ENCODE measurements at regions not wholly inside any gene's neighbourhood (a gene's known extent, or its start where the extent isn't known, plus 50 kb on each side); places are given as distances from the start of the nearest gene placed in this dataset.
"Not testable (repeated sequence)": the region's sequence is repeated elsewhere in the genome, so short reads cannot be mapped to it uniquely, and the experiment has no call there.

DNA sequence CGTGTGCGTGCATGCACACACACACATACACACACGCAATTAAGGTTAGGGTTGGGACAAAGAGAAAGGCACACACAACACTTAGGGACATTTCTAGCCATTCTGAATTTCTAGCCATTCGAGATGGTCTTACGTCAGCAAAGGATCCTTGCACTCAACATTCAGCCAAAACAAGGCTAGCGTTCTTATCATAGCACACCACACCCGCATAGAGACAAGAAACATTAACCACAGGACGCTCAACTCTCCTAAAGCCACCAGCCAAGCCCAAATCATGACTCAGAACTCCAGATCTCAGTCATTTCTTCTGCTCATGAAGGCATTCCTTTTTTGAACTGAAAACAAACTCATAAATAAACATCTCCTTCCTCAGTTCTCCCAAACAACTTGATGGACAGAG is 106.8 kb downstream of the LMO4 start:
- TF ChIP-seq SPI1 (IDR thresholded peaks at IDR 0.05; ENCODE audit: low read depth, low read length) (no peak), POLR2AphosphoS5 (IDR thresholded peaks at IDR 0.05; ENCODE audit: low read depth, low read length) (no peak), TAF1 (IDR thresholded peaks at IDR 0.05; ENCODE audit: low read depth, low read length) (no peak), PAX5 (IDR thresholded peaks at IDR 0.05; ENCODE audit: insufficient read depth, low read length, severe bottlenecking) (no peak), POLR2A (IDR thresholded peaks at IDR 0.05; ENCODE audit: low read depth, low read length) (no peak), POU2F2 (IDR thresholded peaks at IDR 0.05; ENCODE audit: low read depth, low read length) (no peak)
- no peak for FAIRE-seq
- DNase-seq (ENCODE audit: insufficient read length, low spot score) = no peak

DNA sequence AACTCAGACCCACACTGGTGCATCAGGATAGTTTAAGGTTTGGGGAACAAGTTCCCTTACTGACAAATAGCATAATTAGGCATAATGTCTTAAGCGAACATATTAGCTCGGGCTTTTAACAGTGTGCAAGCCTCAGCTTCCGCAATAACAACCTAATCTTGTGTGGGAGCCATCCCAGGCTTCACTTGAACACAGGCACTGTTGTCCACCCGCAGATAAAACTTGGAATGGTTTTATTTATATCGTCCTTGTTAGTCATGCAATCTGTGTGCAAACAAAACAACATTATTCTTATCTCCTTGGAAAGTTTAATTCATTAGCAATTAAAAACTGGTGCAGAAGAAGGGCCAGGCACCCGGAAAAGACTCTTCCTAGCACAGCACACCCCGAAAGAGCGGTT is 107.4 kb downstream of the LMO4 start:
- FAIRE-seq = not testable (repeated sequence)

DNA sequence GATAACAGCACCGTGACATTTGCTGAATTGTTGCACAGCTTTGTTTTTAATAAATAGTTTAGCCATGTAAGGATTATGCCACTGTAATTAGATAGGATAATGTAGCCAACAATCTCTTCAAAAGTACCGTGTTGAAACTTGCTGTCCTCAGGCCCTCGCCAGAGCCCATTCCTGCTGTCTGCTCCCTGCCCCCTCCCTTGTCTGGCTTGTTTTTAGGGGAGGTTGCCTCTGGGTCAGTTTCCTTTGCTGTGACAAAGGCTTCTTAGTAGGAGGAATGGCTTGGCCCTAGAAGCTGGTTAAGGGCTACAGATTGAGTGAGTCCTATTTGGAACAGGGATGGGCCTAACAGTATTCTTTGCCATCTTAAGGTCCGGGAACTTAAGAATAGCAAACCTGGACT is 107.9 kb downstream of the LMO4 start:
- TF ChIP-seq POLR2A (IDR thresholded peaks at IDR 0.05; ENCODE audit: low read depth, low read length) (no peak), POU2F2 (IDR thresholded peaks at IDR 0.05; ENCODE audit: low read depth, low read length) (no peak), PAX5 (IDR thresholded peaks at IDR 0.05; ENCODE audit: insufficient read depth, low read length, severe bottlenecking) (no peak), SPI1 (IDR thresholded peaks at IDR 0.05; ENCODE audit: low read depth, low read length) (no peak), POLR2AphosphoS5 (IDR thresholded peaks at IDR 0.05; ENCODE audit: low read depth, low read length) (no peak), TAF1 (IDR thresholded peaks at IDR 0.05; ENCODE audit: low read depth, low read length) (no peak)
- FAIRE-seq = no peak

More for the DNA sequence above, 107.4 kb downstream of the LMO4 start:
- DNase-seq (ENCODE audit: insufficient read length, low spot score) = not testable (repeated sequence)

DNA sequence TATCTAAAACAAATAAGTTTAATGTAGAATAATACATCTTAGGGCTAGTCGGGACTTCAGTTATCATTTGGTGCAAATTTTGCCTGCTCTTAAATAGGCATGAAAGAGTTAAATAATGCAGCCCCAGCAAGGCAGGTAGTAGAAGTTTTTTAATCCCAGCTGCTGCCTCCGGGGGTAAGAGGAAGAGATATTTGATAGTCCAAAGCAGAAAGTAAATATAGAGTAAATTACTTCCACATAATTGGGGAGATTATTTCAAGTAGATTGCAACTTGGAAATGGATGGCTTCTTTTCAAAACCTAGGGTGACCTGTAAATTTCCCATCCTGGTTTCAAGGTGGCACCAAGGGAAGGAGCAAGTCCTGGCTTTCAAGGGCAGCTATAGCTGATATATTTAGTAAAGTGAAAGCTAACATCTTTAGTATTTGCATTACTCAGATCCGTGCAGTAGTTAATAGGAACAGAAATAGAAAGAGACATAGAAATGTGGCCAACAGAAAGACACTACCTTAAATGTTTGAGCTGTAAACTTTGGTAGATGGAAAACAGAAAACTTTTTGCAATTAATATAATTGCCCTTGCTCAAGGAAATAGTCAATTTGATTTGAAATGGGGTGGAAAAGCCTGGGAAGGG is 109.1 kb downstream of the LMO4 start:
- no peak for TF ChIP-seq POLR2AphosphoS5 (IDR thresholded peaks at IDR 0.05; ENCODE audit: low read depth, low read length)
- TF ChIP-seq SPI1 (IDR thresholded peaks at IDR 0.05; ENCODE audit: low read depth, low read length) = no peak
- TF ChIP-seq PAX5 (IDR thresholded peaks at IDR 0.05; ENCODE audit: insufficient read depth, low read length, severe bottlenecking) = no peak
- no peak for TF ChIP-seq POU2F2 (IDR thresholded peaks at IDR 0.05; ENCODE audit: low read depth, low read length)
- no peak for TF ChIP-seq TAF1 (IDR thresholded peaks at IDR 0.05; ENCODE audit: low read depth, low read length)
- no peak for TF ChIP-seq POLR2A (IDR thresholded peaks at IDR 0.05; ENCODE audit: low read depth, low read length)
- no peak for FAIRE-seq
- DNase-seq (ENCODE audit: insufficient read length, low spot score) = no peak

More for the DNA sequence above, 107.9 kb downstream of the LMO4 start:
- no peak for DNase-seq (ENCODE audit: insufficient read length, low spot score)

DNA sequence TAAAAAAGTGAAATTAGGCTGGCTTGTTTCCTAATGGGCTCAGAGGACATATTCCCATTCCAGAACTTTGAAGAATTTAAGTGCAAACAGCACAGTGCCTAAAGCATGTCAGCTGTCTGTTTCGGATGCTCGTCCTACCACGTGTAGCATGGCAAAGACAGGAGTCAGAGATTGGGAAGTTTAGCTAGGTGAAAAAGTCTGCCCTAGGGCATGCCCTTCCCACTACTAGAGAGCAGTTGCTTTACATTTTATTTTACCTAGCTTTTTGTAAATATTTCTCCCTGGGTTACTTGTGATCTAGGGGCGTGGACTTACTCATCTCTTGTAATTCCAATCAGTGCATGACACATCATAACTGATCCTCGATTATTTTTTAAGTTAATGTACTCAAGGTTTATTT is 111.1 kb downstream of the LMO4 start:
- TF ChIP-seq PAX5 (IDR thresholded peaks at IDR 0.05; ENCODE audit: insufficient read depth, low read length, severe bottlenecking) = no peak
- no peak for TF ChIP-seq POLR2AphosphoS5 (IDR thresholded peaks at IDR 0.05; ENCODE audit: low read depth, low read length)
- no peak for TF ChIP-seq POLR2A (IDR thresholded peaks at IDR 0.05; ENCODE audit: low read depth, low read length)
- no peak for TF ChIP-seq POU2F2 (IDR thresholded peaks at IDR 0.05; ENCODE audit: low read depth, low read length)
- TF ChIP-seq SPI1 (IDR thresholded peaks at IDR 0.05; ENCODE audit: low read depth, low read length) = no peak
- TF ChIP-seq TAF1 (IDR thresholded peaks at IDR 0.05; ENCODE audit: low read depth, low read length) = no peak
- FAIRE-seq (no peak), DNase-seq (ENCODE audit: insufficient read length, low spot score) (no peak)

DNA sequence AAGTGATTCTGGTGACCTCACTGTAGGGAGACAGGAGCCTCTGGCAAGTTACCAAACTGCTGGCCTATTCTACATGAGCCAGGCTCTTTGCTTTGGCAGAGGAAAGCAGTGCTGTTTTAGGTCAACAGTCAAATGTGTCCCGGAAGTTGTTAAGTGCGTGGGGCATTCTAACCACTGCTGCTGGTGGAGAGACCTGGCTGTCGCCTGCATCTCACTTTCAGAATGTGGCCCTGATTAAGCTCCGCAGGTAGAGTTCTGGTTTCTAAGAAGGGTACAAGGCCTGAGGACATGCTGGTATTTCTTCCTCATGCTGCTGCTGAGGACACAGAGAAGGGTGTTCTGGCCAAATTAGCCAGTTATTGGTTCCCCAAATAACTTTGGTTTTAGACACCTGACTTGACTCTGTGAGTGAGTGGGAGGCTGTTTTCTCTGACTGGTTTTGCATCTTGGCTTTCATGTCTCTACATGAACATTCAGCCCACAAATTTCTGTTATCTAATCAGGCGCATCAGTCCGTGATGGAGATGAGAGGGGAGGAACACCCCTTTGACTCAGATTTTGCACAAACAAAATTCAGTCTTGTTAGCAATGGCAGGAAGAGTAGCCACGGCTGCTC is 120.8 kb downstream of the LMO4 start:
- FAIRE-seq (peak; percentile 98), DNase-seq (ENCODE audit: insufficient read length, low spot score) (peak; percentile 10)

DNA sequence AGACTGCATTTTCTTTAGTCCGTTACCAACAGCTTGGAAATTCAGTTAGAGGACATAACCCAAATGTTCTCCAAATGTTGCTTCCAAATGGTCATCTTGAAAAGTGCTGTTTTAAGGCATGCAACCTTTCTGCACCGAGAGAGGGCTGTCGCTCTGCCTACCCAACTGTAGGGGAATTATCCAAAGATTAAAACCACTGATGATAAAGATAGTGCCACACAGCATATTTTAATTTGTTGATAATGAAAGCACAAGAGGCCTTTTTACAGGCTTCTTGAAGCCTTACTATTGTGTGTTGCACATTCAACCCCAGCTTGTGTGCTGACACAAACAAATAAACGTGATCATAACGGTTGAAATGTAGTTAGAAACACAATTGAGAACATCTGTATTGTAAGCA is 121.5 kb downstream of the LMO4 start:
- FAIRE-seq (no peak), DNase-seq (ENCODE audit: insufficient read length, low spot score) (no peak)
- TF ChIP-seq SPI1 (IDR thresholded peaks at IDR 0.05; ENCODE audit: low read depth, low read length) (no peak), TAF1 (IDR thresholded peaks at IDR 0.05; ENCODE audit: low read depth, low read length) (no peak), POLR2A (IDR thresholded peaks at IDR 0.05; ENCODE audit: low read depth, low read length) (no peak), POLR2AphosphoS5 (IDR thresholded peaks at IDR 0.05; ENCODE audit: low read depth, low read length) (no peak), POU2F2 (IDR thresholded peaks at IDR 0.05; ENCODE audit: low read depth, low read length) (no peak), PAX5 (IDR thresholded peaks at IDR 0.05; ENCODE audit: insufficient read depth, low read length, severe bottlenecking) (no peak)

More for the DNA sequence above, 120.8 kb downstream of the LMO4 start:
- TF ChIP-seq SPI1 (IDR thresholded peaks at IDR 0.05; ENCODE audit: low read depth, low read length) = 0 out of 2 replicates have a peak, but pooled peaks have one; percentile 13
- TF ChIP-seq POU2F2 (IDR thresholded peaks at IDR 0.05; ENCODE audit: low read depth, low read length) = peak; percentile 92
- TF ChIP-seq PAX5 (IDR thresholded peaks at IDR 0.05; ENCODE audit: insufficient read depth, low read length, severe bottlenecking) = peak; percentile 2
- TF ChIP-seq POLR2AphosphoS5 (IDR thresholded peaks at IDR 0.05; ENCODE audit: low read depth, low read length) = peak; percentile 49; the same call in 1 of the 2 replicates
- no peak for TF ChIP-seq POLR2A (IDR thresholded peaks at IDR 0.05; ENCODE audit: low read depth, low read length)
- TF ChIP-seq TAF1 (IDR thresholded peaks at IDR 0.05; ENCODE audit: low read depth, low read length) = no peak

DNA sequence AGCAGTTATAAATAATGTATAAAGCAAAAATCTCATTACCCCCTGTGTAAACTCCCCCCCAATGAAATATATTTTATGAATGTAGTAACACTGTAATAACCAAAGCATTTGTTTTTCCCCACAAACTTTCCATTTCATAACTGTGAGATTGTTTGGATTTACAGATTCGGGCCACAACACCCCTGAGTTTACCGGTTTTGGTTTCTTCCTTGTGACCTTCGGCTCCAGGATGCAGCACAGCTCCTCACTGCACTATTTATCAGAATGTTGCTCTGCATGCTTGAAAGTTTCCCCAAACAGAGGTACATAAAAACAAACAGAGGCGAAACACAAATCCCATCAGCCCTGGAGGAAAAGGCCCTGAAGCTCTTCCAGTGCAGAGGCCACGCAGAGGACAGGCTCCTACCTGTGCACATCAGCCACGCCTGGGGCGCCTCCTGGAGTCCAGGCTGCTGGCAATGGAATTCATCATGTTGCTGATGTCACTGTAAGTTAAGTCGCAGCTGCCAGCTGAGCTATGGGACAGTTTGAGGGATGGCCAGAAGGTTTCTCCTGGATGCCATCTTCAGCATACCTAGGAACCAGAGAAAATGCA is 122.0 kb downstream of the LMO4 start:
- FAIRE-seq (no peak), DNase-seq (ENCODE audit: insufficient read length, low spot score) (no peak)
- TF ChIP-seq POLR2A (IDR thresholded peaks at IDR 0.05; ENCODE audit: low read depth, low read length) (no peak), PAX5 (IDR thresholded peaks at IDR 0.05; ENCODE audit: insufficient read depth, low read length, severe bottlenecking) (no peak), POLR2AphosphoS5 (IDR thresholded peaks at IDR 0.05; ENCODE audit: low read depth, low read length) (no peak), SPI1 (IDR thresholded peaks at IDR 0.05; ENCODE audit: low read depth, low read length) (no peak), POU2F2 (IDR thresholded peaks at IDR 0.05; ENCODE audit: low read depth, low read length) (no peak), TAF1 (IDR thresholded peaks at IDR 0.05; ENCODE audit: low read depth, low read length) (no peak)

DNA sequence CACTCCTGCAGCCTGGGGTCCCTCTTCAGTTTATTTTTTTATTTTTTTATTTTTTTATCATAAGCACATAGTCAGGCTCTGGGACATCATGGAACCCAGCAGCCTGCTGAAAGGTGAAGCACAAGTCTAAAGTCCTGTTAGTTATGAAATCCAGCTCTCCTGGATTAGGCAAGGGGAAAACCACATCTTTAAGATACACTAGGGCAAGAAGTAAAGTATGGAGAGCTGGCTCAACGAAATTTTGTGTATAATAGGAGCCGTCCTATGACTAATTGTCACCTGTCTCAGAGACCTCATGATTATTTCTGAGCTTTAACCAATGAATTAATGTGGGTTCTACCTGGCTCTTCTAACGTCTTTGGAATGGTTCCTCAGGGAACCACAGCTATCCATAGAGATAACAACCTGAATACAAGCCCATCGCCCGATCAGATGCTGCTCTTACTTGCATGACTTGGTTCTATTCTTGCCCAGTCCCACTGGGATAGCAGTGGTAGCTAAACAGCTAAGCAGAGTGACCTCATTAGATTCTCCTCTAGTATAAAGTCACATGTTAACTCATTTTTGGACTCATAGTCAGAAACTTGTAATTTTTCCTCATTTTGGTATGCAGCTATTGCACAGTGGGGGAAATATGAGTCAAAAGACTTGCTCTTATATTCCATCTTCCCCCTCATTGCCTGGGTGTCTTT is 122.7 kb downstream of the LMO4 start:
- DNase-seq (ENCODE audit: insufficient read length, low spot score) (no peak), FAIRE-seq (no peak)
- no peak for TF ChIP-seq TAF1 (IDR thresholded peaks at IDR 0.05; ENCODE audit: low read depth, low read length)
- TF ChIP-seq POU2F2 (IDR thresholded peaks at IDR 0.05; ENCODE audit: low read depth, low read length) = no peak
- TF ChIP-seq PAX5 (IDR thresholded peaks at IDR 0.05; ENCODE audit: insufficient read depth, low read length, severe bottlenecking) = no peak
- no peak for TF ChIP-seq SPI1 (IDR thresholded peaks at IDR 0.05; ENCODE audit: low read depth, low read length)
- TF ChIP-seq POLR2A (IDR thresholded peaks at IDR 0.05; ENCODE audit: low read depth, low read length) = no peak
- no peak for TF ChIP-seq POLR2AphosphoS5 (IDR thresholded peaks at IDR 0.05; ENCODE audit: low read depth, low read length)
